Fibroblast of the aortic adventitia (primary cell): ENCODE measurements at regions not wholly inside any gene's neighbourhood (a gene's known extent, or its start where the extent isn't known, plus 50 kb on each side); places are given as distances from the start of the nearest gene placed in this dataset.

Experiments used
- DNase-seq: peaks from one replicate; pipeline ENCODE4 v3.0.0-alpha.2; 2010; ENCODE audit warnings: low read depth
- H3K4me3 ChIP-seq: 2 replicates; pipeline ENCODE4 v1.5.1; 2011; ENCODE audit warnings: low read depth, mild to moderate bottlenecking, control low read depth, low read length, moderate library complexity
- TF ChIP-seq, protein P1 (sequence below): IDR thresholded peaks from 2 replicates; pipeline ENCODE4 v1.5.1; 2011; ENCODE audit warnings: mild to moderate bottlenecking, low read length, control low read depth, inconsistent platforms; ENCODE audit not compliant: insufficient read depth

DNA sequence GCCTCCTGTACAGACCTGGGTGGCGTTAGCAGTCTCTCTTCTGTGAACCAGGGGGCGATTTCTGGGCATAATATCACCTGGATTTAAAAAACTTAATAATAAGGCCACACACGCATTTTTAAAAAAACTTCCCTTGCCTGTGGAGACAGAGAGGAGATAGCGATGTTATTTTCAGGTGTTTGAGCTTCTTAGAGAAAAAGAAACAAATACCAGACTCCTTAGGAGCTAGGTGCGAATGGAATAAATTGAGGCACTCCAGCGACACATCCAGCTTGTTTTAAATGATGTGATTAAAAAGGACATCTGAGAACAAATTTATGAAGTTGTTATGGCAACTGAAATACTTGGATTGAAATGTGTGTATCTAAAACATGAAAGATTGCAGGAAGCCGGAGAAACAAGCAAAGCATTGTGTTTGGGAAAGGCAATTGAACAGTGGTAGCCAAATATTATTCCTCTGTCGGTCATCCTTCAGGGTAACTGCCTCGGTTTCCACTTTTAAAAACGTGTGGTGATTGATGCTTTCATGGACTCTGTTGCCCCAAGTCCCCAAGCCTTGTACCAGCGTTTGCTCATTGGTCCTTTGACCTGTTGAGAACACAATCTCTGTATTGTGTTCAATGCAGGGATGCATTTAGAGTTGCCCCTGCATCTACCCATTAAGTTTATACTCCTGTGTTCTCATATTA, 158.7 kb downstream of the TM9SF2 start:
- no peak for DNase-seq
- TF ChIP-seq, protein P1, sequence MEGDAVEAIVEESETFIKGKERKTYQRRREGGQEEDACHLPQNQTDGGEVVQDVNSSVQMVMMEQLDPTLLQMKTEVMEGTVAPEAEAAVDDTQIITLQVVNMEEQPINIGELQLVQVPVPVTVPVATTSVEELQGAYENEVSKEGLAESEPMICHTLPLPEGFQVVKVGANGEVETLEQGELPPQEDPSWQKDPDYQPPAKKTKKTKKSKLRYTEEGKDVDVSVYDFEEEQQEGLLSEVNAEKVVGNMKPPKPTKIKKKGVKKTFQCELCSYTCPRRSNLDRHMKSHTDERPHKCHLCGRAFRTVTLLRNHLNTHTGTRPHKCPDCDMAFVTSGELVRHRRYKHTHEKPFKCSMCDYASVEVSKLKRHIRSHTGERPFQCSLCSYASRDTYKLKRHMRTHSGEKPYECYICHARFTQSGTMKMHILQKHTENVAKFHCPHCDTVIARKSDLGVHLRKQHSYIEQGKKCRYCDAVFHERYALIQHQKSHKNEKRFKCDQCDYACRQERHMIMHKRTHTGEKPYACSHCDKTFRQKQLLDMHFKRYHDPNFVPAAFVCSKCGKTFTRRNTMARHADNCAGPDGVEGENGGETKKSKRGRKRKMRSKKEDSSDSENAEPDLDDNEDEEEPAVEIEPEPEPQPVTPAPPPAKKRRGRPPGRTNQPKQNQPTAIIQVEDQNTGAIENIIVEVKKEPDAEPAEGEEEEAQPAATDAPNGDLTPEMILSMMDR: no peak
- no peak overlapping the region for H3K4me3 ChIP-seq

DNA sequence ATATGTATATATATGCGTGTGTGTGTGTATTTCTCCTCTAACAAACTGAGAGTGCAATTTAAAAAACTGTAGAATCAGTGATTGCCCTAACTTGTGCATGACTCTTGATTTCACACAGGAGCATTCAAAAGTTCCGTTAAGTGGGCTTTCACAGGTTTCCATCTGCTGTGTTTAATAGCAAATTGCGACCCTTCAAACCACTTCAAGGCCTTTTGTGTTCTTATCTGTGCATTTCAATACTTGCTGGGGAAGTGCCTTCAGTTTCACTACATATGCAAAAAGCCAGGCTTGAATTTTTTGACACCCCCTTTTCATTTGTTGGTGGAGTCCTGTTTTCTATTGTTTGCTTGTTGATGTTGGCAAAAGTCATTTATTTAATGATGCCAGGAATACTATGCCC, 158.0 kb downstream of the TM9SF2 start:
- DNase-seq: no peak
- no peak overlapping the region for H3K4me3 ChIP-seq
- TF ChIP-seq, protein P1: no peak

DNA sequence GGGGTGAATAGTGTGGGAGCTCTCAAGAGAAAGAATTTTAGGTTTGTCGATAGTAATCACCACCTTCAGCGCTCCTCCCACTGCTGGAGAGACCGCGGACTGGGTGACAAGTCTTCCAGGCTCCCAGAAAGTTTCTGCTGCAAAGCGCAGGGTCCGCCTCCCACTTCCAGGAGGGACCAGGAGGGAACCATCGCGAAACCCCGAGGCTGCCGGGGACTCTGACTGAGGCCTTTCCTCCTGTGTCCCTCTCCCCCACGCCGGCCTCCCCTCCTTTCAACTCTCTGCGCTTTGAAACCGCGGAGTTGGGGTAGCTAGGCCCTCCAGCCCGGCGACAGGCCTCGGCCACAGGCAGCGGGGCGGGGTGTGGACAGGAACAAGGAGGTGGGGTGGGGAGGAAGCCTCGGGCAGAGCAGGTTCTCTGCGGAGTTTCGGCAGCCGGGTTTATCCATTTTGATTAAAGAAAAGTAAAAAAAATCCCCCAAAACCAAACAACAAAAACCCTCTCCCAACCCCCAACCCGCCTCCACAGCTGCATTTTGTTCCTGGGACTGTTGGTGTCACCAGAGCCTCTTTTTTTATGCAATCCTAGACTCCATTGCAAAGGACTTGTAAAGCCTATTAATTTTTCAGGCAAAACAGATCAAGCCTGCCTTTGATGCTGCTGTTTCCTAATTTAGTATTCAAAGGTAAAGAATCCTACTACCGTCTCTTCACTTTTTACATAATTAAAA, 157.2 kb downstream of the TM9SF2 start:
- peak; percentile 56 for DNase-seq
- TF ChIP-seq, protein P1: peak; percentile 36
- peak overlapping the region; percentile 26 for H3K4me3 ChIP-seq

DNA sequence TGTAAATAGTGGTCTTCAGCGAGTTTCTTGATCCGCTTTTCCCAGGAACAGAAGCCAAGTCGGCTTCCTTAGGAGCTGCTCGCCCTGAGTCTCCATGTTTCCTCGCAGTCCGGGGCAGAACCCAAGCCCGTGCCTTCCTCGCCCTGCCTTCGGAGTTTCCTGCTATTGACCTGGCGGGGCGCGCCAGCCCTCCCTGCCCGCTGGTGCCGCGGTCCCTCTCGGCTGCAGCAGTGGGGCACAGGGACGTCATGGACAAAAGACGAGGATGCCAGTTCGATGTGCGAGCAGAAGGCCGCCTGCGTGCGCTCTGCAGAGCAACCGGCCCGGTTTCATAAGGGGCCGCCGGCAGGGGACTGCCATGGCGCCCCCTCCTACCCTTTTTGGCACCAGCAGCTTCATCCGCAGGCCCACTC, 156.6 kb downstream of the TM9SF2 start:
- H3K4me3 ChIP-seq: peak overlapping the region; percentile 4
- TF ChIP-seq, protein P1: no peak
- DNase-seq: peak; percentile 5

DNA sequence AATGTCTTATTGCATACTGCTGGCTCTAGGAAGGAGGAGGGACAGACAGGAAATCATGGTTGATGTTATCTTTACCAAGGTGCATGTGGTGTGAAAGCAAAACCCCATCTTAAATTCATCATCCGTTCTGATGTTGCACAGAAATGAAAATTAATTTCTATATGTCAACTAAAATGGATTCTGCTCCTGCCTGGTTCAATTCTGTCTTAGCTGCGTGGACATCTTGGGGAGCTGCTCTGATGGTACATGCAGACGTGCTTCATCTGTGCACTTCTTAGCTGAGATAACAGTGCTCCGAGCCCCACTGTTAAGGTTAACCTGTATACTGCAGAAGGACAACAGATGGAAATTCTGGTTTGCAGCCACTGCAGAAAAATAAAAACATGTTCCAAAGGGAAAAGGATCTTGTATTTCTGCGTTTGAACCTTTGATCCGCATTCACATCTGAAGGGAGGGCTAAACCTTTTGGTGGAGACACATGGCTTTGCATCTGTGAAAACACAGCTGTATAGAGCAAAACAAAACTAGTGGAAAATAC, 155.6 kb downstream of the TM9SF2 start:
- H3K4me3 ChIP-seq: no peak overlapping the region
- no peak for DNase-seq
- TF ChIP-seq, protein P1: no peak

DNA sequence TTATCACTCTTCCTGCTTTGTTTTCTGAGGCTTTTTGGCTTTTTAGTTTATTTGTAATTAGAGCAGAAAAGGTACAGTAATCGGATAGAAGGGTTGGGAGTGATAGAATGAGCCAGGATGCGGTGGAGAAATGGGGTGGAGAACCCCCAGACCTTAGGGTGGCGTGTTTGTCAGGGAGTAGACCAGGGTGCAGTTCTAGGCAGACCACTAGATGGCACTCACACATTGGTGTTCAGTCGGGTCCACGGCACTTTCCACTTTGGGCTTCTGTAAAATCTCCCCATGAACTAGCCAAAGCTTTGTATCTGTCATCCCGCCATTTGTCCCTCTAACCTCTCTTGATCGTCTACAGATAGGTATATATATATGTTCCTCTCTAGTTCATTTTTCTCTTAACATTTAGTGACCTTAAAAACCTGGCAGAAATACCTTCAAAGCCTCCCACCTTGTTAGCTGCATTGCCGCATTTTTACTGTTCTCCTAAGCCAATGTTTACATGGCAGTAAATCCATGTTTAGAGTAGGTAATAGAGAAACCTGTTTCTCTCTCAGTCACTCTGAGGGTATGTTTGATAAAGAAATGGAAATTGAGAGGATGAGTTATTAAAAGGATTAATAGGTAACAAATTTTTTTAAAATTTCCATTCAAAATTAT, 154.9 kb downstream of the TM9SF2 start:
- DNase-seq: peak; percentile 79
- H3K4me3 ChIP-seq: no peak overlapping the region
- TF ChIP-seq, protein P1: peak; percentile 93
